GM12872 (cell line): ENCODE measurements at regions not wholly inside any gene's neighbourhood (a gene's known extent, or its start where the extent isn't known, plus 50 kb on each side); places are given as distances from the start of the nearest gene placed in this dataset.

Source experiments
- CTCF ChIP-seq: IDR thresholded peaks from 3 replicates; pipeline ENCODE4 v1.5.1; 2011; ENCODE audit warnings: low read depth, mild to moderate bottlenecking, low read length, moderate library complexity; ENCODE audit not compliant: insufficient read depth

- no peak for TF ChIP-seq CTCF
Observed at GRCh38 chr1:101709721-101710120, 287.0 kb downstream of the OLFM3 start.

- no peak for TF ChIP-seq CTCF
Observed at GRCh38 chr1:101713760-101714159, 283.0 kb downstream of the OLFM3 start.

- TF ChIP-seq CTCF = no peak
Observed at GRCh38 chr1:101723415-101723814, 273.3 kb downstream of the OLFM3 start.

- TF ChIP-seq CTCF = no peak
Observed at GRCh38 chr1:101728029-101728428, 268.7 kb downstream of the OLFM3 start.

- TF ChIP-seq CTCF = no peak
Observed at GRCh38 chr1:101730559-101730958, 266.2 kb downstream of the OLFM3 start.

- TF ChIP-seq CTCF = no peak
Observed at GRCh38 chr1:101732261-101732660, 264.5 kb downstream of the OLFM3 start.

- TF ChIP-seq CTCF = no peak
Observed at GRCh38 chr1:101733340-101733739, 263.4 kb downstream of the OLFM3 start.

- TF ChIP-seq CTCF = no peak
Observed at GRCh38 chr1:101738475-101738874, 258.3 kb downstream of the OLFM3 start.
